M059J (cell line): ENCODE measurements at regions not wholly inside any gene's neighbourhood (a gene's known extent, or its start where the extent isn't known, plus 50 kb on each side); places are given as distances from the start of the nearest gene placed in this dataset.
"Not testable (repeated sequence)": the region's sequence is repeated elsewhere in the genome, so short reads cannot be mapped to it uniquely, and the experiment has no call there.

Source experiments
- DNase-seq: peaks from one replicate; pipeline ENCODE4 v3.0.0-alpha.2; 2012; ENCODE audit warnings: low read depth

DNA sequence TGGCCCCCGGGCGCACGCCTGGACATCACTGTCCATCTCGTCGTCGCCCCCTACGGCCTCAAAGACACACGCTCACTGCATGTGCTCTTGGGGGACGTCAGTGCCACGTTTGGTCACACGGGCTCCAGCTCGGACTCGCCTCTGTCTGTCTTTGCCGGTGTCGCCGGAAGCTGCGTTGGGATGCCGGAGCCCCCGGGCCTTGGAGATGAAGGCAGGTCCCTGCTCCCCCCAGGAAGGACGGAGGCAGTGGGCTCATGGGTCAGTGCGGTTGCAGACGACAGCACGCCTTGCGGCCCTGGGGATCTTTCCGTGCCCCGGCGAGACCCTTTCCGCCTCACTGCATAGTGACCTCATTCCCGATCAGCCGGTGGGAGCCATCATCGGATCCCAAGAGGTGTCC is 1399.9 kb upstream of the PCDH10 start:
- DNase-seq: not testable (repeated sequence)

DNA sequence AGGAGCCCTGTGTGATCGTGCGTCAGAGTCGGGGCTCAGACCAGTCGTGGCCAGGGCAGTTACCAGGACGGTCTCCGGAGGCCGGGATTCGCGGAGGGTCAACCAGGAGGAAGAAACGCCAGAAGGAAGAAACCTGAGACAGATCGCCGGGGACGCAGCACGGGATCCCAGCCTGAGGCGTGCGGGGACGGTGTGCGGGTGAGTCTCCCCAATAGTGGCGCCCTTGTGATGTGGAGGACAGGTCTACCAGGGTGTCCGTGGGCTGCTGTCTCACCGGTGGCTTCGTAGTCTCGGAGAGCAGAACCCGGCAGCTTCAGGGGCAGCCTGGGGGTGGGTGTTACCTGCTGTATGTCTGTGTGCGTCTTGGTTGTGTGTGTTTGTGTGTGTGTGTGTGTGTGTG is 1399.1 kb upstream of the PCDH10 start:
- not testable (repeated sequence) for DNase-seq

DNA sequence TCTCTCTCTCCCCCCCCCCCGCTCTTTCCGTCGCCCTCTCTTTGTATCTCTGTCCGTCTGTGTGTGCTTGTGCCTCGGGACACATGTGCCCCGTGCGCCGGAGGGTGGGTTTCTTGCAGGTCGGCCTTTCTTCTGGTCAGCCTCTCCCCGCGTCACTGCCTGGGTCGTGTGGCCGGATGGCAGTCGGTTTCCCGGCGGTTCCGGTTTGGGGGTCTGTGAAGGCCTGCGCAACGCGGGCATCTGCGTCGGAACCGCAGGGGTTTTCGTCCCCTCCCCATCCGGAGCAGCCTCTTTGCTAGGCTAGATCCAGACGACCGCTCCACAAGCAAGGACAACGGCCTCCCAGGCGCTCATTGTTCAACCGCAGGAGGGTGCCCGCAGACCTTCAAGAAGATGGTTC is 1398.6 kb upstream of the PCDH10 start:
- DNase-seq: not testable (repeated sequence)

DNA sequence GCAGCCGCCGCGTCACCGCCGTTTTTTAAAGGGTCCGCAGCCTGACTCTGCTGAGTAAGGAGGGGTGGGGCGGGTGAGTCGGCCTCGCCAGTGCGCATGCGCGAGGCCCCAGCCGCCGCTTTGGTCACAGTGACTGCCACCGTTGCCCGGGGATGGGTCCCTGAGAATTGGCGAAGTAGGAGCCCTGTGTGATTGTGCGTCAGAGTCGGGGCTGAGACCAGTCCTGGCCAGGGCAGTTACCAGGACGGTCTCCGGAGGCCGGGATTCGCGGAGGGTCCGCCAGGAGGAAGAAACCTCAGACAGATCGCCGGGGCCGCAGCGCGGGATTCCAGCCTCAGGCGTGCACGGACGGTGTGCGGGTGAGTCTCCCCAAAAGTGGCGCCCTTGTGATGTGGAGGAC is 1386.9 kb upstream of the PCDH10 start:
- DNase-seq: not testable (repeated sequence)

DNA sequence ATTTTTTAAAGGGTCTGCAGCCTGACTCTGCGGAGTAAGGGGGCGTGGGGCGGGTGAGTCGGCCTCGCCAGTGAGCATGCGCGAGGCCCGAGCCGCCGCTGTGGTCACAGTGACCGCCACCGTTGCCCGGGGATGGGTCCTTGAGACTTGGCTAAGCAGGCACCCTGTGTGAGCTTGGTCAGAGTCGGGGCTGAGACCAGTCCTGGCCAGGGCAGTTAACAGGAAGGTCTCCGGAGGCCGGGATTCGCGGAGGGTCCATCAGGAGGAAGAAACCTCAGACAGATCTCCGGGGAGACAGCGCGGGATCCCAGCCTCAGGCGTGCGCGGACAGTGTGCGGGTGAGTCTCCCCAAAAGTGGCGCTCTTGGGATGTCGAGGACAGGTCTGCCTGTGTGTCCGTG is 1384.4 kb upstream of the PCDH10 start:
- no peak for DNase-seq

DNA sequence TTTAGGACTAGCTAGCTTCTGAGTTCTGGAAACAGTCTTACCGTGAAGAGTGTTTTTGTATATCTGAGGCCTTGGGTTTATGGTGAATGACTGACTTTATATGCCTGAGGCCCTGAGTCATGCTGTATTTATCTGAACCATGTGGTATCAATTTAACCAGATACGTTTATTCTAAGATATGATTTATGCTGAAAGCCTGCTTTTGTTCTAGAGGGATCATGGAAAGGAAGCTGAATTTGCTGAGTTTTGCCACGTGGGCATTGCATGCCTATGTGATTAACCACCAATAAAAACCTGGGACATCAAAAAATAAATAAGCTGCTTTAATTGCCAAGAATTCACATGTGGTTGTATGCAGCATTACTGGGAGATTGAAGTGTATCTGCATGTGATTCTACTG is 1374.7 kb upstream of the PCDH10 start:
- peak; percentile 65 for DNase-seq

DNA sequence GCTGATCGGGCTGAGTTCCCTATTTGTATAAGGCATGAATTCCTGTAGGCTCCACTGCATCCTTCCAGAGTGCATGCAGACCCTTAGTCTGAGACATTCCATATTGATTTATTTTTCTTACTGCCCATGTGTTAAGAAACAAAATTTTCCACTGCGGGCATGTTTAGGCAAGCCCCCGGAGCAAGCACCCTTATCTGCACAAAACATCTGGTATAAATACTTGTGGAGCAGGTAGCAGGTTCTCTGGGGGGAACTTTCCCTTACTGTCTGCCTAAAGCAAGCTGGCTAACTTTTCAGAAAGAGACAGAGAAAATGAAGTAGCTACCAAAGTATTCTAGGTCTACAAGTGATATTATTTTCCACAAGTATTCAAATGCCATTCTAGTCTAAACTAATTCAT is 1338.5 kb upstream of the PCDH10 start:
- DNase-seq: not testable (repeated sequence)
